ENCODE measurements at regions not wholly inside any gene's neighbourhood (a gene's known extent, or its start where the extent isn't known, plus 50 kb on each side); places are given as distances from the start of the nearest gene placed in this dataset.

DNA sequence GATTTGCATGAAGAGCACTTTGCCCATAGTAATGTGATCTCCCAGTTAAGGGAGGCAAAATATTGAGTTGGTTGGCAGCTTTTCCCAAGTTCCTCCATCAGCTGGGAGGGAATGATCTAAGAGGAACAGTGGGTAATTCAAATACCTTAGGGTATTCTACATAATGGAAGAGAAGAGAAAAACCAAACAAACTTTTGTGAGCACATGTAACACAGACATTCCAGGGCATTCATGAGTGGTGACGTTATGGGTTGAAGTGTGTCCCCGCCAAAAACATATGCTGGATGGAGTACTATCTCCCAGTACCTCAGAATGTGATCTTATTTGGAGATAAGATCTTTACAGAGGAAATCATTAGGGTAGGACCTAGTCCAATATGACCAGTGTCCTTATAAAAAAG is 220.1 kb downstream of the FOXO1 start:
- BruUV-seq (replicated peaks), result no TSS peak
- TF ChIP-seq, protein P1, sequence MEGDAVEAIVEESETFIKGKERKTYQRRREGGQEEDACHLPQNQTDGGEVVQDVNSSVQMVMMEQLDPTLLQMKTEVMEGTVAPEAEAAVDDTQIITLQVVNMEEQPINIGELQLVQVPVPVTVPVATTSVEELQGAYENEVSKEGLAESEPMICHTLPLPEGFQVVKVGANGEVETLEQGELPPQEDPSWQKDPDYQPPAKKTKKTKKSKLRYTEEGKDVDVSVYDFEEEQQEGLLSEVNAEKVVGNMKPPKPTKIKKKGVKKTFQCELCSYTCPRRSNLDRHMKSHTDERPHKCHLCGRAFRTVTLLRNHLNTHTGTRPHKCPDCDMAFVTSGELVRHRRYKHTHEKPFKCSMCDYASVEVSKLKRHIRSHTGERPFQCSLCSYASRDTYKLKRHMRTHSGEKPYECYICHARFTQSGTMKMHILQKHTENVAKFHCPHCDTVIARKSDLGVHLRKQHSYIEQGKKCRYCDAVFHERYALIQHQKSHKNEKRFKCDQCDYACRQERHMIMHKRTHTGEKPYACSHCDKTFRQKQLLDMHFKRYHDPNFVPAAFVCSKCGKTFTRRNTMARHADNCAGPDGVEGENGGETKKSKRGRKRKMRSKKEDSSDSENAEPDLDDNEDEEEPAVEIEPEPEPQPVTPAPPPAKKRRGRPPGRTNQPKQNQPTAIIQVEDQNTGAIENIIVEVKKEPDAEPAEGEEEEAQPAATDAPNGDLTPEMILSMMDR (IDR thresholded peaks at IDR 0.05; ENCODE audit: insufficient read depth in 1 of 2, low read depth in 1 of 2, low read length in 1 of 2, severe bottlenecking in 1 of 2, unreplicated experiment in 1 of 2), result no peak
- intact Hi-C loops (cut with micrococcal nuclease; ENCODE audit: unreplicated experiment), result no loop called here
- H3K4me3 Mint-ChIP-seq (ENCODE audit: unreplicated experiment), result no peak overlapping the region
- H3K9me3 Mint-ChIP-seq (ENCODE audit: unreplicated experiment), result peaks cover 29% of the 10 kb centered on the region
- Histone ChIP-seq H3K27me3 (replicated peaks; ENCODE audit: control insufficient read depth, insufficient read depth, low read length) (no peaks in the 10 kb centered on the region), H3K36me3 (ENCODE audit: control insufficient read depth, insufficient read depth, low read length) (no peaks in the 10 kb centered on the region), H3K4me1 (no peaks in the 10 kb centered on the region), H3K9me3 (no peaks in the 10 kb centered on the region), H3K4me3 (ENCODE audit: low read depth, low read length) (no peak overlapping the region)
- CTCF ChIA-PET, result no interaction called here
- no peaks in the 10 kb centered on the region for H3K36me3 Mint-ChIP-seq (ENCODE audit: insufficient read depth, unreplicated experiment)
- POLR2A ChIA-PET, result no interaction called here
- DNase-seq, result no peak
- no peaks in the 10 kb centered on the region for H3K4me1 Mint-ChIP-seq (ENCODE audit: low read depth, unreplicated experiment)
- no peak overlapping the region for H3K27ac Mint-ChIP-seq (ENCODE audit: unreplicated experiment)
- no peaks in the 10 kb centered on the region for H3K27me3 Mint-ChIP-seq (ENCODE audit: insufficient read depth, unreplicated experiment)

DNA sequence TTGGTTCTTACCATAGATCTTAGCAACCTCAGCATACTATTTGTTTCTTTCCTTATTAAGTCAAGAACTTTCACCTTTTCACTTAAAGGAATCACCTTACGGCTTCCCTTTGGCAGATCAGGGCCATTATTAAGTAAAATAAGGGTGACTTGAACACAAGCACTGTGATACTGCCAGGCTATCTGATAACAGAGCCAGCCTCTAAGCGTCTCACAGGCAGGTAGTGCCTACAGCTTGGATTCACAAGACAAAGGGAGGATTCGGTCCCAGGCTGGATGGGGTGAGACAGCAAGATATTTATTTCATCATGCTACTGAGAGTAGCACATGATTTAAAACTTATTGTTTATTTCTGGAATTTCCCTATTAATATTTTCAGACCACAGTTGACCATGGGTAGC is 218.6 kb downstream of the FOXO1 start:
- no peak overlapping the region for H3K4me3 Mint-ChIP-seq (ENCODE audit: unreplicated experiment)
- ChIA-PET POLR2A (no interaction called here), CTCF (no interaction called here)
- intact Hi-C loops (cut with micrococcal nuclease; ENCODE audit: unreplicated experiment), result no loop called here
- H3K4me1 Mint-ChIP-seq (ENCODE audit: low read depth, unreplicated experiment), result no peaks in the 10 kb centered on the region
- DNase-seq, result no peak
- H3K27me3 Mint-ChIP-seq (ENCODE audit: insufficient read depth, unreplicated experiment), result no peaks in the 10 kb centered on the region
- H3K27me3 ChIP-seq (replicated peaks; ENCODE audit: control insufficient read depth, insufficient read depth, low read length), result no peaks in the 10 kb centered on the region
- no peak overlapping the region for H3K27ac Mint-ChIP-seq (ENCODE audit: unreplicated experiment)
- peaks cover 29% of the 10 kb centered on the region for H3K9me3 Mint-ChIP-seq (ENCODE audit: unreplicated experiment)
- no peaks in the 10 kb centered on the region for H3K4me1 ChIP-seq
- no peaks in the 10 kb centered on the region for H3K9me3 ChIP-seq
- TF ChIP-seq, protein P1 (IDR thresholded peaks at IDR 0.05; ENCODE audit: insufficient read depth in 1 of 2, low read depth in 1 of 2, low read length in 1 of 2, severe bottlenecking in 1 of 2, unreplicated experiment in 1 of 2), result no peak
- no TSS peak for BruUV-seq (replicated peaks)
- no peak overlapping the region for H3K4me3 ChIP-seq (ENCODE audit: low read depth, low read length)
- no peaks in the 10 kb centered on the region for H3K36me3 ChIP-seq (ENCODE audit: control insufficient read depth, insufficient read depth, low read length)
- H3K36me3 Mint-ChIP-seq (ENCODE audit: insufficient read depth, unreplicated experiment), result no peaks in the 10 kb centered on the region

DNA sequence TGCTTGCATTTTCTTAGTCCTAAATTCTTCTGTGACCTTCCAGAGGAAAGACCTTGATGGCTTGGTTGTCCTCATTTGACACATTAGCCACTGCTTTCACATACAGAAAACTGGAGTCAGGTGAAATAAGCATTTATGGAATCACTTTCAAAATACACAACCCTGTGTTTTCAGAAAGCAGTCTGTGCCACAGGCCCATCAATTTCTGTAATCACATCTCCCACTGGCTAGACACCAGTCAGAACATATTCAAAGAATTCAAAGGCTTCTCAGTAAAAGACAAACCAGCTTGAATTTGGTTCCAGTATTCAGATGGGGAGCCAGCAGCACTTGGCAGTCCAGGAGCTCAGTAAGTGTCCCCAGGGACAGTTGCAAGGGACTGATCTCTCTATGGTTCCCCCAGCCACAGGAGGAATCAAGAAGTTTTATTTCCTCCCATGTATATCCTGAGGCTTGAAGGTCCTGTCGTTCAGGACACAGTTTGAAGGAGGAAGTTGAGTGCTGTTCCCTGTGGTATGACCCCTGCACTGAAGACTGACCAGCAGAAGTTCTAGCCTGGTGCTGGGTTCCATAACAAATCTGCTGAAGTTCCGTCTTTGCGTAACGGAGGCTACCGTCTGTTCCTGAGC is 214.3 kb downstream of the FOXO1 start:
- Mint-ChIP-seq H3K4me3 (ENCODE audit: unreplicated experiment) (no peak overlapping the region), H3K4me1 (ENCODE audit: low read depth, unreplicated experiment) (no peaks in the 10 kb centered on the region), H3K27ac (ENCODE audit: unreplicated experiment) (no peak overlapping the region), H3K36me3 (ENCODE audit: insufficient read depth, unreplicated experiment) (no peaks in the 10 kb centered on the region), H3K9me3 (ENCODE audit: unreplicated experiment) (peaks cover 22% of the 10 kb centered on the region), H3K27me3 (ENCODE audit: insufficient read depth, unreplicated experiment) (no peaks in the 10 kb centered on the region)
- H3K27me3 ChIP-seq (replicated peaks; ENCODE audit: control insufficient read depth, insufficient read depth, low read length), result no peaks in the 10 kb centered on the region
- H3K9me3 ChIP-seq, result no peaks in the 10 kb centered on the region
- TF ChIP-seq, protein P1 (IDR thresholded peaks at IDR 0.05; ENCODE audit: insufficient read depth in 1 of 2, low read depth in 1 of 2, low read length in 1 of 2, severe bottlenecking in 1 of 2, unreplicated experiment in 1 of 2), result no peak
- ChIA-PET CTCF (no interaction called here), POLR2A (no interaction called here)
- no peak for DNase-seq
- no peak overlapping the region for H3K4me3 ChIP-seq (ENCODE audit: low read depth, low read length)
- intact Hi-C loops (cut with micrococcal nuclease; ENCODE audit: unreplicated experiment), result no loop called here
- H3K4me1 ChIP-seq, result 0 out of 2 replicates have a peak, but pooled peaks cover 6% of the 10 kb centered on the region
- no TSS peak for BruUV-seq (replicated peaks)
- no peaks in the 10 kb centered on the region for H3K36me3 ChIP-seq (ENCODE audit: control insufficient read depth, insufficient read depth, low read length)

Measured in Caco-2 (cell line).